K562 (cell line): ENCODE measurements at regions not wholly inside any gene's neighbourhood (a gene's known extent, or its start where the extent isn't known, plus 50 kb on each side); places are given as distances from the start of the nearest gene placed in this dataset.

ENCODE experiments used
- MEIS2 ChIP-seq: fragments of 450-650 bp; IDR thresholded peaks from 2 replicates; pipeline ENCODE4 v1.6.1; 2014; ENCODE audit warnings: mild to moderate bottlenecking; ENCODE audit not compliant: partially characterized antibody
- NRF1 ChIP-seq, 2 experiments: fragments of 450-650 bp; IDR thresholded peaks in 1 of 2; conservative IDR thresholded peaks in 1 of 2; 2 replicates each; pipeline ENCODE4 v1.6.1; 2014; ENCODE audit warnings: mild to moderate bottlenecking in 2 of 2
- ZC3H8 ChIP-seq: fragments of 450-650 bp; IDR thresholded peaks from 2 replicates; pipeline ENCODE4 v1.6.1; 2017
- ZNF431 ChIP-seq: sonication (generic); formaldehyde crosslinking; IDR thresholded peaks from 2 replicates; pipeline ENCODE4 v1.8.0; 2022; ENCODE audit warnings: mild to moderate bottlenecking, missing genetic modification reagents
- TF ChIP-seq, protein P1 (sequence below): fragments of 450-650 bp; IDR thresholded peaks from 2 replicates; pipeline ENCODE4 v1.6.1; 2016; ENCODE audit warnings: borderline replicate concordance
- TF ChIP-seq, protein P2 (sequence below): fragments of 200-800 bp; sonication (Bioruptor generic); IDR thresholded peaks from 2 replicates; pipeline ENCODE4 v1.6.1; 2016; ENCODE audit warnings: missing genetic modification characterization, missing compliant biosample characterization

DNA sequence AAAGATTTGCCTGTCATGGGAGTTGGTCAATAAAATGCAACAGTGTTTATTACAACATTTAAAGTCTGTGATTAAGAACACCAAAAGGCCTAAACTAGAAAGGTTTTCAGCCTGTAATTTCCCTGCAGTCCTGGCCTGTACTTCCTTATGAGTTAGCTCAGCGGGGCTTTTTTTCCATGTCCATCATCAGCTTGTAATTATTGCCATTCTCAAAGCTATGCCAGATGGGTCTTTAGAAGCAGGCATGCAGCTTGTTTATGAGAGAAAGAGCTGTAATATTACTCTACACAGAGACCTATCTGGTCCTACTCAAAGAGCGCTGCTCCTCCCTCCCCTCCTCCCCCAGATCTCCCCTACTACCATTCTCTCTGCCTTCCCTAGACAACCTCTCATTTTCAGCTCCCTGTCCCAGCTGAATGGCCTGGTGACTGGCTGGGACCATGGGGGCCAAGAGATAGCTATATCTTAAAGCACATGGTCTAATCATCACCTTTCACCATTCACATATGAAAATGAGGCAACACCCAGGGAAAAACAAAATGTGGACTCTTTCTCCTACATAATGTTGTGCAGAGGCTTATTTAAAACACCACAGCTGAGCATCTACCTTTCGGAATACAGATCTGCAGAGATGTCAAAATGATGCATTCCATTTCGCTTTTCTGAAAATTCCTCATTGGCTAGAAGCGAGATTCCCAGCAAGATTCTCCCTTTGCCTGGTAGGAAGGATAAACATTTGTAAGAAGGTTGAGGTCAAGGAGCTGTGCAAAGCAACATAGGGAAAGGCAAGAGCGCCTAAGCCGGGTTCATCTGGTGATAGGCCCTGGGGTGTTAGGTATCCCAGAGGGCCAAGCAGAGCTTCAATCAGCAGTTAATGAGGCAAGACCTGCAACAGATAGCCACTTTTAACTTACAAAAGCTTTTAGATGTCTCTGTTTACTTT is 209.7 kb upstream of the CDKN3 start (continued):
- TF ChIP-seq, protein P1, sequence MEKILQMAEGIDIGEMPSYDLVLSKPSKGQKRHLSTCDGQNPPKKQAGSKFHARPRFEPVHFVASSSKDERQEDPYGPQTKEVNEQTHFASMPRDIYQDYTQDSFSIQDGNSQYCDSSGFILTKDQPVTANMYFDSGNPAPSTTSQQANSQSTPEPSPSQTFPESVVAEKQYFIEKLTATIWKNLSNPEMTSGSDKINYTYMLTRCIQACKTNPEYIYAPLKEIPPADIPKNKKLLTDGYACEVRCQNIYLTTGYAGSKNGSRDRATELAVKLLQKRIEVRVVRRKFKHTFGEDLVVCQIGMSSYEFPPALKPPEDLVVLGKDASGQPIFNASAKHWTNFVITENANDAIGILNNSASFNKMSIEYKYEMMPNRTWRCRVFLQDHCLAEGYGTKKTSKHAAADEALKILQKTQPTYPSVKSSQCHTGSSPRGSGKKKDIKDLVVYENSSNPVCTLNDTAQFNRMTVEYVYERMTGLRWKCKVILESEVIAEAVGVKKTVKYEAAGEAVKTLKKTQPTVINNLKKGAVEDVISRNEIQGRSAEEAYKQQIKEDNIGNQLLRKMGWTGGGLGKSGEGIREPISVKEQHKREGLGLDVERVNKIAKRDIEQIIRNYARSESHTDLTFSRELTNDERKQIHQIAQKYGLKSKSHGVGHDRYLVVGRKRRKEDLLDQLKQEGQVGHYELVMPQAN: no peak
- TF ChIP-seq MEIS2 (no peak), ZNF431 (CRISPR knock-in tag) (no peak), ZC3H8 (no peak), NRF1 (conservative IDR thresholded peaks at IDR 0.05 in 1 of 2, IDR thresholded peaks at IDR 0.05 in 1 of 2) (no peak)
- TF ChIP-seq, protein P2, sequence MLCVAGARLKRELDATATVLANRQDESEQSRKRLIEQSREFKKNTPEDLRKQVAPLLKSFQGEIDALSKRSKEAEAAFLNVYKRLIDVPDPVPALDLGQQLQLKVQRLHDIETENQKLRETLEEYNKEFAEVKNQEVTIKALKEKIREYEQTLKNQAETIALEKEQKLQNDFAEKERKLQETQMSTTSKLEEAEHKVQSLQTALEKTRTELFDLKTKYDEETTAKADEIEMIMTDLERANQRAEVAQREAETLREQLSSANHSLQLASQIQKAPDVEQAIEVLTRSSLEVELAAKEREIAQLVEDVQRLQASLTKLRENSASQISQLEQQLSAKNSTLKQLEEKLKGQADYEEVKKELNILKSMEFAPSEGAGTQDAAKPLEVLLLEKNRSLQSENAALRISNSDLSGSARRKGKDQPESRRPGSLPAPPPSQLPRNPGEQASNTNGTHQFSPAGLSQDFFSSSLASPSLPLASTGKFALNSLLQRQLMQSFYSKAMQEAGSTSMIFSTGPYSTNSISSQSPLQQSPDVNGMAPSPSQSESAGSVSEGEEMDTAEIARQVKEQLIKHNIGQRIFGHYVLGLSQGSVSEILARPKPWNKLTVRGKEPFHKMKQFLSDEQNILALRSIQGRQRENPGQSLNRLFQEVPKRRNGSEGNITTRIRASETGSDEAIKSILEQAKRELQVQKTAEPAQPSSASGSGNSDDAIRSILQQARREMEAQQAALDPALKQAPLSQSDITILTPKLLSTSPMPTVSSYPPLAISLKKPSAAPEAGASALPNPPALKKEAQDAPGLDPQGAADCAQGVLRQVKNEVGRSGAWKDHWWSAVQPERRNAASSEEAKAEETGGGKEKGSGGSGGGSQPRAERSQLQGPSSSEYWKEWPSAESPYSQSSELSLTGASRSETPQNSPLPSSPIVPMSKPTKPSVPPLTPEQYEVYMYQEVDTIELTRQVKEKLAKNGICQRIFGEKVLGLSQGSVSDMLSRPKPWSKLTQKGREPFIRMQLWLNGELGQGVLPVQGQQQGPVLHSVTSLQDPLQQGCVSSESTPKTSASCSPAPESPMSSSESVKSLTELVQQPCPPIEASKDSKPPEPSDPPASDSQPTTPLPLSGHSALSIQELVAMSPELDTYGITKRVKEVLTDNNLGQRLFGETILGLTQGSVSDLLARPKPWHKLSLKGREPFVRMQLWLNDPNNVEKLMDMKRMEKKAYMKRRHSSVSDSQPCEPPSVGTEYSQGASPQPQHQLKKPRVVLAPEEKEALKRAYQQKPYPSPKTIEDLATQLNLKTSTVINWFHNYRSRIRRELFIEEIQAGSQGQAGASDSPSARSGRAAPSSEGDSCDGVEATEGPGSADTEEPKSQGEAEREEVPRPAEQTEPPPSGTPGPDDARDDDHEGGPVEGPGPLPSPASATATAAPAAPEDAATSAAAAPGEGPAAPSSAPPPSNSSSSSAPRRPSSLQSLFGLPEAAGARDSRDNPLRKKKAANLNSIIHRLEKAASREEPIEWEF (CRISPR knock-in tag): no peak
